ENCODE measurements at regions not wholly inside any gene's neighbourhood (a gene's known extent, or its start where the extent isn't known, plus 50 kb on each side); places are given as distances from the start of the nearest gene placed in this dataset.

DNA sequence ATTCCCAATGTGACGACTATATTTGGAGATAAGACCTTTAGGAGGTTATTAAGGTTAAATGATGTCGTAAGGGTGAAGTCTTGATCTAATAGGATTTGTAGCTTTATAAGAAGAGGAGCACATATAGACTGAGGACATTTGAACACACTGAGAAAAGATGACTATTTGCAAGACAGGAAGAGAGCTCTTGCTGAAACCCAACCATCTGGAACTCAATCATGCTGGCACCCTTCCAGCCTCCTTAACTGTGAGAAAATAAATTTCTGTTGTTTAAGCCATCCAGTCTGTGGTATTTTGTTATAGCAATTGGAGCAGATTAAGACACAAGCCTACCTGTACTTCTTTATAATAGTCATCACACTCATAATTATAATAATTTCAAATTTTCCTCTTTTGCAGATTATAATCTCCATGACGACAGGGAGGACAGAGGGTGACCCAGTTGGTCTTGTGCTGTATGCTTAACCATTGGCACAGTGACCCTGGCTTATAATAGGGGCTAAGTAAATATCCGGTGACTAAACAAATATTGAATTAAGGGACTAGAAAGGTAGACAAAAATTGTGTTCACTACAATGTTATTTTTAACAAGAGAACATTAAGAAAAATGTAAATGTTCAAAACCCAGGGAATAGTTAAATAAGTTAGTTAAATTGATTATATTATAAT is 206.4 kb upstream of the HDDC2 start:
- no peaks in the 10 kb centered on the region for H3K4me1 ChIP-seq
- H3K9me3 ChIP-seq, result no peaks in the 10 kb centered on the region
- no peak overlapping the region for H3K4me3 ChIP-seq
- no peaks in the 10 kb centered on the region for H3K27me3 ChIP-seq
- no peak overlapping the region for H3K27ac ChIP-seq (replicated peaks in 1 of 4)
- intact Hi-C loops (cut with DNase I), result no loop called here
- H3K36me3 ChIP-seq, result no peaks in the 10 kb centered on the region
- DNase-seq (ENCODE audit: extremely low spot score), result no peak
- WGBS, result 88% methylated on average over 4 of the region's 4 CpGs
- TF ChIP-seq POLR2A (IDR thresholded peaks at IDR 0.05; ENCODE audit: low read depth) (no peak), POLR2AphosphoS5 (IDR thresholded peaks at IDR 0.05) (no peak), CTCF (IDR thresholded peaks at IDR 0.05) (no peak), EP300 (IDR thresholded peaks at IDR 0.05) (no peak)

DNA sequence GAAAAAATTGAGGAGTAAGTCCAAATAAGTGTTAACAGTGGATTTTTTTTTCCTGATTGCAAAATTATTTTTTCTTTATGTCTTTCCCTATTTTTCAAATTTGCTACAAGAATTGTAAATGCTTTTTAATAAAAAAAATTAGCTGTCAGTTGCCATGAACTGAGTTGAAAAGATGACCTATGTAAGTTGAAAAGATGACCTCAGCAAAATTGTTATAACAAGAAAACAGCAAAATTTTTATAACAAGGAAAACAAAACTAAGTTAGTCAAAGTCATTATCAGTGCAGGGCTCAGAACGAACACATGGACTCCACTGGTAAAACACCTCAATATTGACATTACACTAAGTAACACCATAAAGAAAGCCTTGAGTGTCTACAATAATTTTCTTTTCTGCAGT is 207.0 kb upstream of the HDDC2 start:
- no peak overlapping the region for H3K27ac ChIP-seq (replicated peaks in 1 of 4)
- intact Hi-C loops (cut with DNase I), result no loop called here
- 92% methylated on average over 1 of the region's 1 CpG for WGBS
- TF ChIP-seq CTCF (IDR thresholded peaks at IDR 0.05), result no peak
- no peak for TF ChIP-seq POLR2A (IDR thresholded peaks at IDR 0.05; ENCODE audit: low read depth)
- no peak for TF ChIP-seq EP300 (IDR thresholded peaks at IDR 0.05)
- TF ChIP-seq POLR2AphosphoS5 (IDR thresholded peaks at IDR 0.05), result no peak
- no peaks in the 10 kb centered on the region for H3K9me3 ChIP-seq
- no peaks in the 10 kb centered on the region for H3K4me1 ChIP-seq
- no peak for DNase-seq (ENCODE audit: extremely low spot score)
- no peaks in the 10 kb centered on the region for H3K27me3 ChIP-seq
- no peaks in the 10 kb centered on the region for H3K36me3 ChIP-seq
- no peak overlapping the region for H3K4me3 ChIP-seq

DNA sequence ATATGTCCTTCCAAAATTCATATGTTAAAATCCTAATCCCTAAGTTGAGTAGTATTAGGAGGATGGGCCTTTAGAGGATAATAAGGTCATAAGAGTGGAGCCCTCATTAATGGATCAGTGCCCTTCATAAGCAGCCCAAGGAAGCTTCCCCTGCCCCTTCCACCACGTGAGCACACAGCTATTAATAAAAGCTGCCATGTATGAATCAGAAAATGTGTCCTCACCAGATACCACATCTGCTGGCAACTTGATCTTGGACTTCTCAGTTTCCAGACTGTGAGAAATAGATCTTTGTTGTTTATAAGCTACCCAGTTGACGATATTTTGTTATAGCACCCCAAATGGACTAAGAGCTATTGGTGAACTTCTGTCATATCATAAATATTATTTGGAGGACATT is 207.7 kb upstream of the HDDC2 start:
- Histone ChIP-seq H3K36me3 (no peaks in the 10 kb centered on the region), H3K9me3 (no peaks in the 10 kb centered on the region), H3K4me3 (no peak overlapping the region), H3K27ac (replicated peaks in 1 of 4) (no peak overlapping the region), H3K4me1 (no peaks in the 10 kb centered on the region), H3K27me3 (no peaks in the 10 kb centered on the region)
- TF ChIP-seq POLR2A (IDR thresholded peaks at IDR 0.05; ENCODE audit: low read depth) (no peak), EP300 (IDR thresholded peaks at IDR 0.05) (no peak), POLR2AphosphoS5 (IDR thresholded peaks at IDR 0.05) (no peak), CTCF (IDR thresholded peaks at IDR 0.05) (no peak)
- intact Hi-C loops (cut with DNase I), result no loop called here
- 78% methylated on average over 2 of the region's 2 CpGs for WGBS
- DNase-seq (ENCODE audit: extremely low spot score), result no peak

- 83% methylated on average over 2 of the region's 2 CpGs for WGBS
- TF ChIP-seq EP300 (IDR thresholded peaks at IDR 0.05), result no peak
- no peak for TF ChIP-seq CTCF (IDR thresholded peaks at IDR 0.05)
- no peak for TF ChIP-seq POLR2AphosphoS5 (IDR thresholded peaks at IDR 0.05)
- no peak for TF ChIP-seq POLR2A (IDR thresholded peaks at IDR 0.05; ENCODE audit: low read depth)
- no peak for DNase-seq (ENCODE audit: extremely low spot score)
- H3K36me3 ChIP-seq, result no peaks in the 10 kb centered on the region
- intact Hi-C loops (cut with DNase I), result no loop called here
- no peak overlapping the region for H3K27ac ChIP-seq (replicated peaks in 1 of 4)
- no peak overlapping the region for H3K4me3 ChIP-seq
- no peaks in the 10 kb centered on the region for H3K27me3 ChIP-seq
- H3K4me1 ChIP-seq, result no peaks in the 10 kb centered on the region
- no peaks in the 10 kb centered on the region for H3K9me3 ChIP-seq
These were observed 208.6 kb upstream of the HDDC2 start for GRCh38 chr6:125510405-125510804.

DNA sequence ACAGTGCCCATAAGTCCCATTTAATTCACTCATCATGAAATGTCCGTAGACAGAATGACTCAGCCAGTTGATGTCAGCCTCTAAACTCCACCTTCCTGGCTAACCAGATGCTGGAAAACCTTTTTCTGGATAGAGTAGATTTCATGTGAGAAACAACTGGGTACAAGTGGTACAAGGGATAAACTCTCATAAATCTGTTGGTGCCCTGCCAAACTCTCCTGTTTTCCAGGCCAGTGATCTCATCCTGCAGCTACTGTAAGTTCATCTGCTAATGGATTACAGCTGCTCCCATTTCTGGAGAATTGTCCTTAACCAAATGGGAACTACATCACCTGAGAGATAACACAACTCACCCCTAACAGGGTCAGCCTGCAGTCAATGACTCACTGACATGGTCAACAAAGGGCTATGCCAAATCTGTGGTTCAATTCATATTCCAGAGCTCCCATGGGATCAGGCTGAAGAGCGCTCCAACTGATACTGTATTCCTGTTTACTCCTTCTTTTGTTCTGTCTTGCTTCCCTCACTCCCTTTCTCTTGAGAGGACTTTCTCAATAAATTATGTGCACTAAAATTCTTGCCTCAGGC is 210.1 kb upstream of the HDDC2 start:
- WGBS, result 66% methylated on average over 2 of the region's 2 CpGs
- intact Hi-C loops (cut with DNase I), result no loop called here
- no peak overlapping the region for H3K27ac ChIP-seq (replicated peaks in 1 of 4)
- no peaks in the 10 kb centered on the region for H3K4me1 ChIP-seq
- no peaks in the 10 kb centered on the region for H3K27me3 ChIP-seq
- no peak for DNase-seq (ENCODE audit: extremely low spot score)
- H3K4me3 ChIP-seq, result no peak overlapping the region
- H3K36me3 ChIP-seq, result no peaks in the 10 kb centered on the region
- TF ChIP-seq POLR2A (IDR thresholded peaks at IDR 0.05; ENCODE audit: low read depth) (no peak), EP300 (IDR thresholded peaks at IDR 0.05) (no peak), CTCF (IDR thresholded peaks at IDR 0.05) (no peak)
- H3K9me3 ChIP-seq, result no peaks in the 10 kb centered on the region
